Hepatocyte (in vitro differentiated cells): ENCODE measurements at regions not wholly inside any gene's neighbourhood (a gene's known extent, or its start where the extent isn't known, plus 50 kb on each side); places are given as distances from the start of the nearest gene placed in this dataset.
A peak's percentile ranks its signal among the peaks of the same experiment; 100 is the strongest.
"Not testable (repeated sequence)": the region's sequence is repeated elsewhere in the genome, so short reads cannot be mapped to it uniquely, and the experiment has no call there.

Experiments used
- DNase-seq: peaks from one replicate; pipeline ENCODE4 v3.0.0-alpha.2; 2016; ENCODE audit warnings: low spot score
- H2AFZ ChIP-seq: fragments of 200-600 bp; sonication (generic); 2 replicates; pipeline ENCODE4 v1.6.0; 2016; ENCODE audit warnings: antibody characterized with exemption, mild to moderate bottlenecking
- H3K27ac ChIP-seq: fragments of 200-600 bp; sonication (generic); 2 replicates; pipeline ENCODE4 v1.5.1; 2016; ENCODE audit warnings: mild to moderate bottlenecking
- H3K27me3 ChIP-seq: fragments of 200-600 bp; sonication (generic); 2 replicates; pipeline ENCODE4 v1.6.1; 2016
- H3K36me3 ChIP-seq: fragments of 200-600 bp; sonication (generic); replicated peaks from 2 replicates; pipeline ENCODE4 v1.5.1; 2016; ENCODE audit warnings: low read depth; ENCODE audit not compliant: insufficient read depth
- H3K4me1 ChIP-seq: fragments of 200-600 bp; sonication (generic); 2 replicates; pipeline ENCODE4 v1.5.1; 2016; ENCODE audit warnings: mild to moderate bottlenecking, moderate library complexity; ENCODE audit not compliant: insufficient read depth
- H3K4me2 ChIP-seq: fragments of 200-600 bp; sonication (generic); 2 replicates; pipeline ENCODE4 v1.6.0; 2016
- H3K4me3 ChIP-seq: fragments of 200-600 bp; sonication (generic); 2 replicates; pipeline ENCODE4 v1.5.1; 2016; ENCODE audit warnings: mild to moderate bottlenecking
- H3K79me2 ChIP-seq: fragments of 200-600 bp; sonication (generic); 2 replicates; pipeline ENCODE4 v1.6.0; 2017; ENCODE audit warnings: mild to moderate bottlenecking
- H3K9me2 ChIP-seq: fragments of 200-600 bp; sonication (generic); replicated peaks from 2 replicates; pipeline ENCODE4 v1.6.0; 2017; ENCODE audit warnings: mild to moderate bottlenecking; ENCODE audit not compliant: insufficient read depth
- H3K9me3 ChIP-seq: fragments of 200-600 bp; sonication (generic); 2 replicates; pipeline ENCODE4 v1.5.1; 2016; ENCODE audit warnings: low read depth, mild to moderate bottlenecking
- H4K20me1 ChIP-seq: fragments of 200-600 bp; sonication (generic); 2 replicates; pipeline ENCODE4 v1.6.0; 2016; ENCODE audit warnings: mild to moderate bottlenecking; ENCODE audit not compliant: insufficient read depth, poor library complexity, severe bottlenecking
- CTCF ChIP-seq: fragments of 200-600 bp; sonication (generic); IDR thresholded peaks from 2 replicates; pipeline ENCODE4 v1.5.1; 2016; ENCODE audit warnings: antibody characterized with exemption, mild to moderate bottlenecking; ENCODE audit not compliant: poor library complexity
- EZH2 ChIP-seq: fragments of 200-600 bp; sonication (generic); IDR thresholded peaks from 2 replicates; pipeline ENCODE4 v1.6.1; 2016; ENCODE audit warnings: antibody characterized with exemption, mild to moderate bottlenecking, borderline replicate concordance
- EZH2phosphoT487 ChIP-seq: fragments of 200-600 bp; sonication (generic); IDR thresholded peaks from one replicate; pipeline ENCODE4 v1.6.1; 2018; ENCODE audit warnings: antibody characterized with exemption, mild to moderate bottlenecking, low read depth, moderate library complexity; ENCODE audit not compliant: unreplicated experiment, severe bottlenecking
- WGBS: methylation state at CpG from one replicate; pipeline ENCODE4 v1.1.6; 2016; ENCODE audit warnings: low lambda C conversion rate; ENCODE audit errors: missing lambda C conversion rate; 5-methylcytosine and 5-hydroxymethylcytosine counted together

- 69% methylated on average over 6 of the region's 6 CpGs for whole genome bisulfite sequencing
- no peak for TF ChIP-seq EZH2
- TF ChIP-seq EZH2phosphoT487 = no peak
- TF ChIP-seq CTCF = no peak
- no peak overlapping the region for H3K27ac ChIP-seq
Observed at GRCh38 chr14:58918066-58918738, 270.3 kb upstream of the DAAM1 start.

GRCh38 chr14:58919217-58919616 is 269.2 kb upstream of the DAAM1 start:
- no peaks in the 10 kb centered on the region for H3K27me3 ChIP-seq
- no peak overlapping the region for H3K4me2 ChIP-seq
- no peak overlapping the region for H2AFZ ChIP-seq
- no peak for DNase-seq
- H3K27ac ChIP-seq = no peak overlapping the region
- TF ChIP-seq CTCF = no peak
- no peak for TF ChIP-seq EZH2phosphoT487
- no peaks in the 10 kb centered on the region for H3K9me2 ChIP-seq
- WGBS = 63% methylated on average over 6 of the region's 6 CpGs
- H4K20me1 ChIP-seq = no peaks in the 10 kb centered on the region
- peaks cover 8% of the 10 kb centered on the region for H3K4me1 ChIP-seq
- no peaks in the 10 kb centered on the region for H3K36me3 ChIP-seq
- H3K9me3 ChIP-seq = no peaks in the 10 kb centered on the region
- H3K79me2 ChIP-seq = no peaks in the 10 kb centered on the region
- H3K4me3 ChIP-seq = no peak overlapping the region

More at GRCh38 chr14:58918066-58918738, 270.3 kb upstream of the DAAM1 start:
- no peak overlapping the region for H3K4me2 ChIP-seq
- no peak overlapping the region for H2AFZ ChIP-seq
- peak; percentile 15 for DNase-seq
- H3K4me1 ChIP-seq = peaks cover 8% of the 10 kb centered on the region
- H3K36me3 ChIP-seq = no peaks in the 10 kb centered on the region
- H3K9me2 ChIP-seq = no peaks in the 10 kb centered on the region
- no peaks in the 10 kb centered on the region for H4K20me1 ChIP-seq
- no peak overlapping the region for H3K4me3 ChIP-seq
- H3K27me3 ChIP-seq = no peaks in the 10 kb centered on the region
- H3K9me3 ChIP-seq = no peaks in the 10 kb centered on the region
- no peaks in the 10 kb centered on the region for H3K79me2 ChIP-seq

GRCh38 chr14:58920230-58920629 is 268.2 kb upstream of the DAAM1 start:
- H3K4me1 ChIP-seq = peaks cover 8% of the 10 kb centered on the region
- H3K9me2 ChIP-seq = no peaks in the 10 kb centered on the region
- no peaks in the 10 kb centered on the region for H3K79me2 ChIP-seq
- no peaks in the 10 kb centered on the region for H3K36me3 ChIP-seq
- DNase-seq = no peak
- WGBS = 40% methylated on average over 3 of the region's 3 CpGs
- H3K9me3 ChIP-seq = no peaks in the 10 kb centered on the region
- no peaks in the 10 kb centered on the region for H3K27me3 ChIP-seq
- H2AFZ ChIP-seq = no peak overlapping the region
- TF ChIP-seq EZH2 (no peak), CTCF (no peak), EZH2phosphoT487 (no peak)
- no peak overlapping the region for H3K4me2 ChIP-seq
- H3K4me3 ChIP-seq = no peak overlapping the region
- no peaks in the 10 kb centered on the region for H4K20me1 ChIP-seq
- no peak overlapping the region for H3K27ac ChIP-seq

- H4K20me1 ChIP-seq, H3K79me2 ChIP-seq, H3K9me2 ChIP-seq, H3K36me3 ChIP-seq, H3K4me2 ChIP-seq, H3K4me3 ChIP-seq, H3K27ac ChIP-seq, H3K4me1 ChIP-seq, H3K9me3 ChIP-seq, H3K27me3 ChIP-seq, DNase-seq, H2AFZ ChIP-seq: not testable (repeated sequence)
- 73% methylated on average over 3 of the region's 3 CpGs for WGBS
Observed at GRCh38 chr14:58922201-58922940, 266.1 kb upstream of the DAAM1 start.
